SKM-1 (cell line): ENCODE measurements at regions not wholly inside any gene's neighbourhood (a gene's known extent, or its start where the extent isn't known, plus 50 kb on each side); places are given as distances from the start of the nearest gene placed in this dataset.

Experiments used
- DNase-seq: peaks from one replicate; lab custom pipeline; 2025; ENCODE audit not compliant: unreplicated experiment; lab: John Stamatoyannopoulos, UW

DNA sequence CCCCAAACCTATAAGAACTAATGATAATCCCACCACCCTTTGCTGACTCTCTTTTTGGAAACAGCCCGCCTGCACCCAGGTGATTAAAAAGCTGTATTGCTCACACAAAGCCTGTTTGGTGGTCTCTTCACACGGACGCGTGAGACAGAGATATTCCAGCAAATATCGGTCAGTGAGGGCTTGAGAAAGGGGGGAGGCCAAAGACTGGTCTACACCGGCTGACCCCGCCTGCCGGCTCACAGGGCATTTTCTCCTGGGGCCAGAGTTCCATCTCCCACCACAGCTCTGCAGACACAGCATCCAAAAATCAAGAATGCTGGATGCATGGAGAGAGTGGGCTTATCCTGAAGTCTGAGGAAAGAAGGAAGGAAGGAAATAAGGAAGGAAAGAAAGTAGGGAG, 176.0 kb downstream of the SHOX start:
- no peak for DNase-seq

DNA sequence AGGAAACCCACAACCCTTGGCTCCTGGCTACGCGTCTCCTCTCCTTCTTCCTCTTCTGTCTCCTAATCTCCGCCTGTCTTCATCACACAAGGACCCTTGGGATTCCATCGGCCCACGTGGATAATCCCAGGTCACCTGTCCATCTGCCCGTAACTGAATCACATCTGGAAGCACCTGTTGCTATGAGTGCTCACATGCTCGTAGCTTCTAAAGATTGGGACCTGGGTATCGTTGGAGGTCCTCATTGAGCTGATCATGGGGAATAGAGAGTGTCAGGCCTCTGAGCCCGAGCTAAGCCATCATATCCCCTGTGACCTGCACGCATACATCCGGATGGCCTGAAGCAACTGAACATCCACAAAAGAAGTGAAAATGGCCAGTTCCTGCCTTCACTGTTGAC, 175.4 kb downstream of the SHOX start:
- no peak for DNase-seq

DNA sequence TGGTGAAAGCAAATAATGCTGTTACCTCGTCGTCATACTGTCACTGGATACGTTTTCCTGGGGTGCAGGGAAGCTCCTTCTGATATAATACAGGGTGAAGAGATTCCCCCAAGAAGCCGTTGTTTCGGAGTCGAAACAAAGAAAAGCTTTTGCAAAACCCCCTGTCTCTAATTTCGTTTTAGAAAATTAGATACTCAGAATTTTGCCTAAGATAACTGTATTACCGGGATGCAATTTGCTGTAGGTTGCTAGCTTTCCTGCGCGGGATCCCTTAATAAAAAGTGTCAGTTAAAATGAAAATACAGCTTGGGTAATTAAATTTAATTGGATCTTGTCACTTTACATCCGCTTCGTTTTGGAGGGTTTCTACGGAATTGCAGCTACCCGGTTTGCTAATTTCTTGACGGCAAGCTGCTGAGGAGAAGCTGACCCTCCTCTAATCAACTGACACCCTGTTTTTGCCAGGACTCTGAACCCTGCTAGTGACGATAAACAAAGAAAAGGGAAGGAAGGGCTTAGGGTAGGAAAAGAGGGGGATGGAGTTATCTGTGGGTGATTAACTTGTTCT, 174.6 kb downstream of the SHOX start:
- no peak for DNase-seq

DNA sequence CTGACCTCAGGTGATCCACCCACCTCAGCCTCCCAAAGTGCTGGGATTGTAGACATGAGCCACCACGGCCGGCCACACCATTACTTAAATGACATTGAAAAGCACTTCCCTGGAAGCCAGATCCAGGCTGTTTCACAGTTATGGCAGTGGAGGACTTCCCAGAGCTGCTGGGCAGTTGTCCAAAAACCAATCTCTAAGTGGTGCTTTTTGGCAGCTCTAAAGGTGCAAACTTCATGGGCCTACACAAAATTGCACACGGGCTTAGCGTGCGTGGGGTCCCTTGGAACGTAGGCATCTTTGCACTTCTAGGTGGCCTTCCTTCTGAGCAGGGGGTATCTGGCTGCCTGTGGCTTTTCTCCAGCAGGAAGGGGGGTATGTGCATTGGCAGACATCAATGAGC, 172.3 kb downstream of the SHOX start:
- no peak for DNase-seq

DNA sequence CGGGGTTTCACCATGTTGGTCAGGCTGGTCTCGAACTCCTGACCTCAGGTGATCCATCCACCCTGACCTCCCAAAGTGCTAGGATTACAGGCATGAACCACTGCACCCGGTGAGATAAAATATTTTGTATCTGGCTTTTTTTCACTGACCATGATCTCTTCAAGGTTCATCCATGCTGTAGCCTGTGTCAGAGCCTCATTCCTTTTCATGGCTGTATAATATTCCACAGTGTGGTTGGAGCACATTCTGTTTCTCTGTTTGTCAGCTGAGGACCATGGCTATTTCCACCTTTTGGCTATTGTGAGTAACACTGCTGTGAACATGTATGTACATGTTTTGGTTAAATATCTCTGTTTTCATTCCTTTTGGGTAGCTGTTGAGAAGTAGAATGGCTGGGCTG, 169.2 kb downstream of the SHOX start:
- DNase-seq: no peak

DNA sequence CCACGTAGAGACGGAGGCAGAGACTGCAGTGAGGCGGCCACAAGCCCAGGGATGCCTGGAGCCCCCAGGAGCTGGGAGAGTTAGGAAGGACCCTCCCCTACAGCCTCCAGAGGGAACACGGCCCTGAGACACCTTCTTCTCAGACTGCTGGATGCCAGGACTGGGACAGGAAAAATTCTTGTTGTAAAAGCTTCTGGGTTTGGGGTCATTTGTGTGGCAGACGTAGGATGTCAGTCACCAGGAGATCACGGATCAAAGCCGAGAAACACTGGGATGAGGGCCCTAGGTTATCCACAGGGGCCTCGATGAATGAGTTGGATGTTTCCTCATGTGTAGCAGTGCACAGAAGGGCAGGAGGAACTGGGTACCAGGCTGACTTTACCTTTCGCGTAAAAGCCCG, 163.7 kb downstream of the SHOX start:
- DNase-seq: no peak

DNA sequence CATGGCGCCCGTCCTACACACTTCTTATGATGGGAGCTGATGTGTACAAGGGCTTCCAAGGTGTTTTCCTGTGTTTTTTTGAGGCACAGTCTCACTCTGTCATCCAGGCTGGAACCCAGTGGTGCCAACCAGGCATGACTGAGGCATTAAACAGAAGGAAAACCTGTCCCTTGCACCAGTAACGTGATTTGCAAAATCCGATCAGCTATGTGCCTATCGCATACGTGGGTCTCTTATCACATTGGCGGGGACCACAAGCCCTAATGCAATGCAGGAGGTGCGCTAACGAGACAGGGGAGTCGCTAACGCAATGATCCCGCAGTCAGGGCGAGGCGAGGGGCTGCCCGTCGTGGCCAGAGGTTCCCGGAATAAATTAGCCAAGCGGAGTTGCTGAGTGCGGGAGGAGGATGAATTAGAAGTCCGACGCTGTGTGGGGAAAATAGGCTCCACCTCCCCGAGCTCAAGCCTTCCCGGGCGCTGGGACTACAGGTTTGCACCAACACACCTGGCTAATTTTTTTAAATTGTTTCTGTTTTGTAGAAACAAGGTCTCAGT, 162.7 kb downstream of the SHOX start:
- DNase-seq: no peak

DNA sequence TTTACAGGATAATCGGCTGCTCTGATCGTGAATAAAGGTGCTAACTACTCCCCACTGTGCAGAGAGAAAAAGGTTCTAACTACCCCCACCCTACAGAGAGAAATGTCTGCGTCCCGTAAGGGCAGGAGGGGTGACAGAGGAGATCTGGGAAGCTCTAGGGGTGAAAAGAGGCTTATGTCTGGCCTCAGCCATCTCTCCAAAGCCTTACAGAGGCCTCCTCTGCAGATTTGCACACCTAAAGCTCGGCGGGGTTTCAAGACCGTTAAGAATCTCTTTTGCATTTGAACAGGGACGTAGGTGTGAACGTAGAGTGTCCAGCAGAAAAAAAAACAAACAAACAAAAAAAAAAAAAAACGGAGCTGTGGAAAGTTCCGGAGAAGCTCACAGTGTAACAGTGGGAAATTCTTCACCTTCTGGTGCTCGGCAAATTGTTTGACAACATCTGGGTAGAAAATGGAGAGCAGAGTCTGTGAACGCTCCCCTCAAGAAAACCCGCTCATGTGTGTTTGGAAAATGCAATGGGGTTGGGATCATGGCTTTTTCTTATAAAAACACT, 161.0 kb downstream of the SHOX start:
- DNase-seq: no peak

DNA sequence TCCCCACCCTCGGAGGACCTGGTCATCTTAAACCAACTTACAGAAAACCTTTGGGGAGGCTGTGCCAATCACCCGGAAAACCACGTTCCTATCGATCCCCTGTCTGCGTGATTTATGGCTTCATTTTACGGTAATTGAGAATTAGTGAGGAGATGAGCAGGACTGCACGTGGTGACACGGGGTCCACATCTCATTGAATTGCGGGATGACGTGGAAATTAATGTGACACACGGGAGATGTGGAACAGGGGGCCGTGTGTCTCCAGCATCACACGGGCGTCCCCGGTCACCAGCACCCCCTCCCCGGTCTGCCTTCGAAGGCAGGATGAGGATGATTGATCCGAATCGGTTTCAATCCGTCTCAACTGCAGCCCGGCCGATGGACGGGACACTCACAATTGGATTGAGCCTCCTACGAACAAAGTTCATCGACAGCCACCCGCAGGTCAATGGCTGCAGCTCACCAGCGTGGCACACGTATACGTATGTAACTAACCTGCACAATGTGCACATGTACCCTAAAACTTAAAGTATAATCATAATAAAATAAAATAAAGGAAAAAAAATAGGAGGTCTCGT, 160.3 kb downstream of the SHOX start:
- no peak for DNase-seq

DNA sequence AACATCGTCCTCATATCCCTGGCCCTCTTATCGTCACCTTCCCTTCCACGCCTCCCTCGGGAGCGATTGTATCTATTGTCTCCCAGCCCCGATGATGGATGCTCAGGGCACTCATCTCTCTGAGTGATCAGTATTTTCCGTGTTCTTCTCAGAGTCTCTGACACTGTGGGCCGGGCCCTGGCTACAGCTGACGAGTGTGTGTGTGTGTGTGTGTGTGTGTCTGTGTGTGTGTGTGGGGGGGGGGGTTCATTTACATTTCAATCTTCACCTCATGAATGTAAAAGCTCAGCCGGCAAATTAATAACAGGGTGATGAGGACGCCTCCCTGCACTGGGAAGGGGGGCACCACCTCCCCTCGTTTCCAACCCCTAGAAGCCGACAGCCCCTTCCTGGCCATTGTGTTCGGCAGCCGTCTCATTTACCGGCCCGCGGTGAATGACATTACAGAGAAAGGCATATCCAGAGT, 159.5 kb downstream of the SHOX start:
- no peak for DNase-seq

DNA sequence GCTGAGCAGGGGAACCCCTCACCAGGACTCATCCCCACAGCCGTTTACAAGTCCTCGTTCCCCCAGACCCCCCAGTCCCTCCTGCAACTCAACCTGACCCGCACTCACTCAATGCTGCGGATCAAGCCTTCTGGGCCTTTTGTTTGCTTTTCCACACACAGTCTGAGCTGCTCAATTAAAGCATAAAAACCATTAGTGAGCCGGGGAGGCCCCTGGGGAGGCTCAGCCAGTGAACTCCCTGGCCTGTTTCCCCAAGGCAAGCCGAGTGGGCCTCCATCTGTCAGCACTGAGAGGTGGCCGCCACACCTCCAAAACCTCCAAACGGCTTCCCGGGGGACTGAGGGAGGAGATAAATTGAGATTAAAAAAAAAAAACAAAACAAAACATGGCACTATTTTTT, 158.5 kb downstream of the SHOX start:
- DNase-seq: no peak

DNA sequence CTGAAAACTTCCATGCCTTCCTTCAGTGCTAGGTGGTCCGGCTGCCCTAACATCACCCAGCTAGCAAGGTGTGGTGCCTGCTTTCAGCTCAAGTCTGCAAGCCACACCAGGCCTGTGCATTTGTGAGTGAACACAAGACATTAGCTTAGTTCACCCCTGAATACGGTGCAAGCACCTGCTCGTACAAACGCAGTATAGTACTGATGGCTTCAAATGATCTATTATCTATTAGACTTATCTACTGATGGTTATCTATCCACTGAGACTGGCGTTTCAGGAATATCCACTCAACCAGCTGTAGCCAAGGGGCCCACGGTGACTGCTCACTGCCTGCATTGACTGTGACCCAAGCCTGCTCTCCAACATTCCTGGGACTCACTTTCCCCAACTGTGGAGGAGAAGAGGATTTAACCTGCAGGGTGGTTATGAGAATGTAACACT, 155.9 kb downstream of the SHOX start:
- DNase-seq: no peak

DNA sequence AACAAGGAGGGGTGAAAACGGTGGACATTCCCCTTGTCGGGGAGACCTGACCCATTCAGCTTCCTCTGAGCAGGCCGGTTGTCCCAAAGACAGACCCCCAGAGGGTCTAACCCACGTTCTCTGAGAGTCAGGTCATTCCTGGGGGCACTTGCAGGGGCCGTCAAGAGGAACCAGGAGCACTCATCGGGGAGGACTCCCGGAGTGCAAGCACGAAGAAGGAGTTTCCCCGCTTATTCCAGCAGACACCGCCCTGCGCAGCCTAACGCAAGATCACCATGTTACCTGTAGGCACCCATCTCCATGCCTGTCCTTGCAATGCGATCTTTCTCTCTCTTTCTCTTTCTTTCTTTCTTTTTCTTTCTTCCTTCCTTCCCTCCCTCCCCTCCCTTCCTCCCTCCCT, 154.2 kb downstream of the SHOX start:
- DNase-seq: no peak

DNA sequence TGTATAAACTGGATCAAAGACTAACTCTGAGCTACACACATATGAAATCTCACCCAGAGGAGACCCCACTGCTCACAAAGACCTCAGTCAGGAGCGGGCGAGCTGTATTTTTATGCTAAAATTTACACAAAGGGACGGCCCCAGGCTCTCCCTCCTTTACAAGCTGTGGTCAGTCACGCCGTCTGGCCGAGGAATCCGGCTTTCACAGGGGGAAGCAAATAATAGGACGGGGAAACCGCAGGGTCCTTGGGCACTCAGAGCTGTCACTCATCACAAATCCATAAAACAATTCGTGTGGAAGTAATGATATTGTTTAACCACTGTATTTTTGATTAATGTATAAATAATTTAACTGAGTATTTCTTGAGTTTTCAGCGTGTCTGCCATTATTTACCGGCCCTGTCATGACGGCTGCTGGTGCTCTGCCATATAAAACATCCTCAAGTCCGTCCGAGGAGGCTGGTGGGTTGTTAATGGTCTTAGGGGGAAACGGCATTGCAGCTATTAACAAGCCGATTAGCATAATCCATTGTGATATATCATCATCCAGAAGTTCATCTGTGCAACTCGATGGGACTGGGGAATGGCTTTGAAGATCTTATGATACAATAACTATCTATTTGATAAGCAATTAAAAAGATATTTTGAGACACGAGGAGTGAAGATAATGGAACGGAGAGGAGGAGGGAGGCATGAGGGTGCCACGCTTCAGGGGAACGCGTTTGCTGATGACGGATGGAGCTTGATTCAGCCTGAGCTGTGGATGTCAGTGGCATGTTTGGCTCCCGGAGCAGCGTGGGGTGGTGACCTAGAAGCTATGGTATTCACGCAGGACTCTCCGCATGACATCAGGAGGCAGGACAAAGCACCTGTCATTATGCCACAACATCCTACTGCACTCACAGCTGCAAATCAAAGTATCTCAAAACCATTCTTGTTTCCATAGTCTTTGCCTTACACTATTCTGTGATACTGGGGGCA, 150.9 kb downstream of the SHOX start:
- no peak for DNase-seq

DNA sequence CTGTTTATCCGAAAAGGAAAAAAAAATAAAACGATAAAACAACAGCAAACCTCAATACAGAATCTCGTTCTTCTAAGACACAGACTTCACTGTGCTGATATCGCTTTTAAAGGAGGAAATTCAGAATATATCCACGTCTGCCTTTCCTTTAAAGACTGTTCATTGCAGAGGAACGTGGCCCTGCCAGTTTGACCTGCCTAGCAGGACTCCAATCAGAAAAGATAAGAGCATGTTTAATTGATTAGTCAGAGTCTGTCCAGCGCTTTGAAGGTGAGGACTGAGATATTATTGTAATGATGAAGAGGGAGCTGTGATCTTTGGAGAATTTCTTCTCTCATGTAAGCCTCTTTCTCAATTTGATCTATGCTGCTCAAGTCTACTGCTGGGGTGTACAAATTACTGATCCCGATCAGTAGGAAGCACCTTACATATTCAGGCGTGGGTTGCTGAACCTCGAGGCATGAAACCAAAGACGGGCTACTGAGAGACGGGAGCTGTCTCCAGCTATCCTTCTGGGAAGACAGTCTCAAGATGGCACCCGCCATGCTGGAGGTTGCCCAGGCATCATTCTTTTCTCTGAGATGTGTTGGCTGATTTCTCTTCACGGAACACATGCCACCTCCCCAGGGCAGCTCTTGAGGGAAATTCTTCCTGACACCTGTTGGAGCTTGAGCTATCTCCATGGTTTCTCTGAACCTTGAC, 146.1 kb downstream of the SHOX start:
- DNase-seq: no peak

DNA sequence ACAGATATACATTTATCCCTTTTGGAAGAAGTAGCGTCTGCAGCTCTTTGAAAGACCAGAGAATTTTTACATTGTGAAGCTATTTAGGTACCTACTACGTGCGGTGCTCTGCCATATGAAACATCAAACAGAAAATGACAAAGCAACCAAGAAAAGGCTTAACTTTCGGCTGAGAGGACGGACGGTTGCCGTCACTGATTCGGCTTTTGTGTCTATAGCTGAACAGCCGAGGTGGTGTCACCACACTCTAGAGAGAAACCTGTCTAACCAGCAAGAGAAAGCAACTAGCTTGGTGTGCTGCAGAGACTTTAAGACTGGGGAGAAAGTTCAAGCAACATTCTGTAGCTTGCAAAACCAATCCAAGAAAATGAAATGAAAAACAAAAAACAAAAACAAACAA, 145.5 kb downstream of the SHOX start:
- DNase-seq: no peak

DNA sequence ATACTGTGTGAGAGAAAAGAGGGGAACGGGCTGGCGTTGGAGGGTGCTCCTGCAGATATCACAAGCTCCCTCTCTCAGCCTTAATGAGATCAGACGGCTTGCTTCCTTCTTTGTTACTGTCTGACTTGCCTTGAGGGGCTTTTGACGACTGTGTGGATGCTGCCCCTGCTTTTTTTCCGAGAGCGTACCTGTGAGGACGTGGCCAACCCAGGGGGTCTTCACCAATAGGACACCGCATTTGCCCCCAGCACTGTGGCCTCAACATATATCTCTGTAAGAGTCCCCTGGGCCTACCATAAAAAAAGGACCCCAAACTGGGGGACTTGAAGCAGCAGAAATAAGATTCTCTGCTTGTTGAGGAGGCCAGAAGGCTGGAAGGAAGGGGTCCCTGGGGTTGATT, 143.9 kb downstream of the SHOX start:
- no peak for DNase-seq

DNA sequence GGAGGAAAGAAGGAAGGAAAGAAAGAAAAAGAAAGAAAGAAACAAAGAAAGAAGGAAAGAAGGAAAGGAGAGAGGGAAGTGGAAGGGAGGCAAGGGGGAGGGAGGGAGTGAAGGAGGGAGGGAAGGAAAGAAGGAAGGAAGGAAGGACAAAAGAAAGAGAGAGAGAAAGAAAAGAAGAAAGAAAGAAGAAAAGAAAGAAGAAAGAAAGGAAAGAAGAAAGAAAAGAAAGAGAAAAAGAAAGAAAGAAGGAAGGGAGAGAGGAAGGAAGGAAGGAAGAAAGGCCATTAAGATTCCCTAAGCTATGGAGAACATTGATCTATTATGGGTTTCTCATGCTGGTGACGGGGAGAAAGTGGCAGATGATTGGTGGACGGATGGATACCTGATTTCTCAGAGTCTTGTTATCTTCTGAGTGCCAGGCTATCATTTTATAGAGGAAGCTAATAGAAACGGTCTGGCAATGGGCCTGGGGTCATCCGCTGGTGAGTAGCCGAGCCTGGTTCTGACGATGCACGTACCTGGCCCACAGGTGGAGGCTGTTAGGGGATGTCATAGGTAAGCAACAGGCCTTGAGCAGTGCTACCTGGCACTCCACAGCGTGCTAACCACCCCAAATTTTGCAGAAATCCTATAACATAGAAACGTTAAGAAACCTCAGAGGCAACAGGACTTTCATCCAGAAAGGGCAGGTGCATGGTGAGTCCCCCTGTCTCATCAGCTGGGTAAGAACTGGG, 142.9 kb downstream of the SHOX start:
- DNase-seq: no peak

DNA sequence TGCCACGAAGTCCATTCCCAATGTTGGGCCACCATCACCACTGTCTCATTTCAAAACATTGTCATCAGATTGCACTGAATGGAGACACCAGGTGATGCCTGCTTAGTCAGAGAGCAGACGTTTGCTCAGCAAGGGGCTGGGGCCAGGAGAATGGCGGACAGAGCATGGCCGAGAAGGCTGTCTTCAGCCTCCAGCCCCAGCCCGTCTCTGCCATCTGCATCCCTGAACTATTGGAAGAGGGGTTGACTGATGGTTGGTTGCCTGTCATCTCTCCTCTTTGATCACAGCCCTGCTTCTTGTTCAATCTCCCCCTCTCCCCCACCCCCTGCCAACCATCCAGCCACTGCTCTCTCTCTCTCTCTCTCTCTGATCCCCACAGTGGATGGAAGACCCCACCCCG, 140.9 kb downstream of the SHOX start:
- DNase-seq: no peak

DNA sequence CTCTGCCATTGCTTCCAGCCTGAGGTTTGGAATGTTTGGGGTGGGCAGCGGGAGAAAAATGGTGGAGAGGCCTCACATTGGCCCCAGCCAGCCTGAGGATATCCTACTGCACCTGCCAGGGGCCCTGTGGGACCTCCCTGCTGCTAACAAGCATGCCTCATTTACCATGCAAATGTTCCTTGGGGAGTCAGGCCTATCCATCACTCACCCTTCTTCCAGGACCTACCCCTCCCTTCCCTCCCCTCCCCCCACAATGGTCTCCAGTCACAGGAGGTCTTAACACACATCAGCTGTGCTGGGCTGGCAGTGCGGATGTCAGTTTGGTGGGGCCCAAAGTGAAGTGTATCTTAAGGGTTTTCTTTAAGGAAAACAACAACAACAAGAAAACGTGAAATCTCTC, 139.2 kb downstream of the SHOX start:
- no peak for DNase-seq
